Ishikawa (cell line): ENCODE measurements at regions not wholly inside any gene's neighbourhood (a gene's known extent, or its start where the extent isn't known, plus 50 kb on each side); places are given as distances from the start of the nearest gene placed in this dataset.

ENCODE experiments used
- CEBPB ChIP-seq: IDR thresholded peaks from 2 replicates; pipeline ENCODE4 v1.6.1; 2012
- CREB1 ChIP-seq: IDR thresholded peaks from 2 replicates; pipeline ENCODE4 v1.6.1; 2012; ENCODE audit warnings: low read depth
- EGR1 ChIP-seq: IDR thresholded peaks from 2 replicates; pipeline ENCODE4 v1.6.1; 2012
- EP300 ChIP-seq: IDR thresholded peaks from 2 replicates; pipeline ENCODE4 v1.6.1; 2012; ENCODE audit warnings: borderline replicate concordance
- RAD21 ChIP-seq: IDR thresholded peaks from 2 replicates; pipeline ENCODE4 v1.6.1; 2012; ENCODE audit warnings: low read depth
- TCF12 ChIP-seq: IDR thresholded peaks from 2 replicates; pipeline ENCODE4 v1.6.1; 2012; ENCODE audit warnings: low read depth

DNA sequence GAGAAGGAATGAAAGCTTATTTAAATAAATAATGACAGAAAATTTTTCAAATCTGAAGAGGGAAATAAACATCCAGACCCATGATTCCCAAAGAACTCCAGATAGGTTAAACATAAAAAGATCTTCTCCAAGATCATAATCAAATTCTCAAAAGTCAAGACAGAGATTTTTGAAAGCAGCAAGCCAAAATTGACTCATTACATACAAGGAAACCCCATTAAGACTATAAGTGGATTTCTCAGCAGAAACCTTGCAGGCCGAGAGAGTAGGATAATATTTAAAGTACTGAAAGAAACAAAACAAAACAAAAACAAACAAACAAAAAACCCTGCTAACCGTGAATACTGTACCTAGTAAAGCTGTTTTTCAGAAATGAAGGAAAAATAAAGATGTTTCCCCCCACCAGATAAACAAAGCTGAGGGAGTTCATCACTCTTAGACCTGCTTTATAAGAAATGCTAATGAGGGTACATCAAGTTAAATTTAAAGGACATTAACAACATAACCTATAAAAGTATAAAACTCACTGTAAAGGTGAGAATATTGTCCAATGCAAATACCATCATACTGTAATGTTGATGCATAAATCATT lies 412.2 kb downstream of the INSC start:
- TF ChIP-seq EGR1 (no peak), EP300 (no peak), TCF12 (no peak), CREB1 (no peak), RAD21 (no peak), CEBPB (no peak)
